Endothelial cell of umbilical vein (primary cell): ENCODE measurements at regions not wholly inside any gene's neighbourhood (a gene's known extent, or its start where the extent isn't known, plus 50 kb on each side); places are given as distances from the start of the nearest gene placed in this dataset.

ENCODE experiments used
- BruUV-seq: library from RNA; stranded (reverse); fragments of 400-500 nt; replicated peaks from 2 replicates; lab custom pipeline; 2021; lab: Mats Ljungman, UMichigan
- CTCF ChIA-PET: fragments of 300-600, 350-600 bp; sonication (Branson Sonifier 250); formaldehyde crosslinking; loops from one replicate; lab custom pipeline; 2021; ENCODE audit warnings: antibody characterized with exemption, inconsistent platforms; lab: Charles Lee
- POLR2A ChIA-PET: fragments of 300-600, 350-600 bp; sonication (Branson Sonifier 250); formaldehyde crosslinking; loops from one replicate; lab custom pipeline; 2021; ENCODE audit warnings: antibody characterized with exemption, inconsistent platforms; lab: Charles Lee
- DNase-seq: peaks from one replicate; pipeline ENCODE4 v3.0.0-alpha.2; 2011; ENCODE audit warnings: low read depth, low spot score
- FAIRE-seq: peaks from 2 replicates; lab custom pipeline; 2011; peaks lifted over from hg19 to GRCh38; lab: Jason Lieb, UNC
- H2AFZ ChIP-seq: 2 replicates; pipeline ENCODE4 v1.6.0; 2012; ENCODE audit warnings: low read depth, low read length, control low read depth, inconsistent platforms
- H3K27ac ChIP-seq: 2 replicates; pipeline ENCODE4 v1.5.1; 2011; ENCODE audit warnings: low read depth, mild to moderate bottlenecking, control low read depth, low read length, moderate library complexity; ENCODE audit not compliant: insufficient read depth
- H3K27me3 ChIP-seq, 2 experiments: 2 replicates each; pipeline versions ENCODE4 v1.6.0 to v1.6.1; 2011; ENCODE audit warnings: low read length in 2 of 2, mixed read lengths in 1 of 2; ENCODE audit not compliant: control insufficient read depth in 2 of 2, insufficient read depth in 2 of 2
- H3K36me3 ChIP-seq, 2 experiments: 2 replicates in 1 of 2; 3 replicates in 1 of 2; pipeline ENCODE4 v1.5.1; 2011; ENCODE audit warnings: low read length in 2 of 2, mild to moderate bottlenecking in 1 of 2, moderate library complexity in 1 of 2; ENCODE audit not compliant: control insufficient read depth in 2 of 2, insufficient read depth in 2 of 2; ENCODE audit errors: extremely low read depth in 1 of 2
- H3K4me1 ChIP-seq: 3 replicates; pipeline ENCODE4 v1.5.1; 2011; ENCODE audit warnings: mild to moderate bottlenecking, low read length; ENCODE audit not compliant: control insufficient read depth, insufficient read depth; ENCODE audit errors: extremely low read depth
- H3K4me2 ChIP-seq: 2 replicates; pipeline ENCODE4 v1.6.1; 2011; ENCODE audit warnings: low read length, control low read depth, mixed read lengths; ENCODE audit not compliant: insufficient read depth
- H3K4me3 ChIP-seq, 3 experiments: fragments of 200-600 bp in 1 of 3; sonication (generic), shearing (Covaris generic) in 1 of 3; replicated peaks in 1 of 3; 2 replicates each; pipeline ENCODE4 v1.5.1; 2011 to 2016; ENCODE audit warnings: control low read depth in 3 of 3, low read length in 3 of 3, mild to moderate bottlenecking in 2 of 3, inconsistent platforms in 1 of 3, low read depth in 1 of 3, moderate library complexity in 1 of 3; ENCODE audit not compliant: insufficient read depth in 1 of 3
- H3K79me2 ChIP-seq: 2 replicates; pipeline ENCODE4 v1.6.0; 2012; ENCODE audit warnings: low read length, inconsistent platforms; ENCODE audit not compliant: control insufficient read depth, insufficient read depth
- H3K9ac ChIP-seq: replicated peaks from 2 replicates; pipeline ENCODE3; 2011; ENCODE audit warnings: low read length, control low read depth; ENCODE audit not compliant: insufficient read depth; ENCODE audit errors: extremely low read depth
- H3K9me1 ChIP-seq: replicated peaks from 3 replicates; pipeline ENCODE4 v1.6.0; 2011; ENCODE audit warnings: mild to moderate bottlenecking, low read length; ENCODE audit not compliant: control insufficient read depth, insufficient read depth; ENCODE audit errors: extremely low read depth
- H3K9me3 ChIP-seq: replicated peaks from 2 replicates; pipeline ENCODE4 v1.5.1; 2012; ENCODE audit warnings: low read length, inconsistent platforms; ENCODE audit not compliant: control insufficient read depth, insufficient read depth
- H4K20me1 ChIP-seq: replicated peaks from 2 replicates; pipeline ENCODE3; 2011; ENCODE audit warnings: mild to moderate bottlenecking, low read length; ENCODE audit not compliant: control insufficient read depth, insufficient read depth; ENCODE audit errors: extremely low read depth
- CTCF ChIP-seq, 2 donors: IDR thresholded peaks; 1 replicate in 1 of 2; 2 replicates in 1 of 2; pipeline ENCODE4 v1.5.1; 2011; ENCODE audit warnings: low read length in 2 of 2, mild to moderate bottlenecking in 2 of 2, moderate library complexity in 2 of 2, control low read depth in 1 of 2, inconsistent platforms in 1 of 2, low read depth in 1 of 2; ENCODE audit not compliant: insufficient read depth in 1 of 2; ENCODE audit errors: extremely low read depth in 1 of 2
- EZH2 ChIP-seq: IDR thresholded peaks from 2 replicates; pipeline ENCODE4 v1.6.1; 2012; ENCODE audit warnings: borderline replicate concordance, low read depth, mild to moderate bottlenecking, moderate library complexity, low read length, inconsistent platforms; ENCODE audit not compliant: severe bottlenecking
- FOS ChIP-seq: IDR thresholded peaks from 2 replicates; pipeline ENCODE4 v1.6.1; 2011; ENCODE audit warnings: mild to moderate bottlenecking, low read length, moderate library complexity, borderline replicate concordance; ENCODE audit not compliant: insufficient read depth
- GATA2 ChIP-seq: IDR thresholded peaks from 2 replicates; pipeline ENCODE4 v1.7.0; 2011; ENCODE audit warnings: low read depth, mild to moderate bottlenecking, moderate library complexity, mixed read lengths, low read length; ENCODE audit not compliant: insufficient read length, insufficient read depth
- JUN ChIP-seq: IDR thresholded peaks from 2 replicates; pipeline ENCODE4 v1.6.1; 2011; ENCODE audit warnings: borderline replicate concordance, low read depth; ENCODE audit not compliant: insufficient read length, insufficient read depth
- MAX ChIP-seq: IDR thresholded peaks from 2 replicates; pipeline ENCODE4 v1.6.1; 2011; ENCODE audit not compliant: insufficient read depth, insufficient read length
- MYC ChIP-seq: IDR thresholded peaks from one replicate; pipeline ENCODE4 v1.6.1; 2011; ENCODE audit warnings: mild to moderate bottlenecking, low read depth, low read length
- POLR2A ChIP-seq: IDR thresholded peaks from 2 replicates; pipeline ENCODE4 v1.6.1; 2012; ENCODE audit warnings: low read depth, mild to moderate bottlenecking, control low read depth, low read length
- POLR2AphosphoS5 ChIP-seq: IDR thresholded peaks from 2 replicates; pipeline ENCODE4 v1.6.1; 2012; ENCODE audit warnings: low read depth, mild to moderate bottlenecking, control low read depth, low read length, moderate library complexity; ENCODE audit not compliant: insufficient read depth
- dilution Hi-C: fragments of 300-500 bp; cut with MboI; formaldehyde crosslinking; loops from one replicate; pipeline ENCODE4 v1.15.0; 2019; ENCODE audit warnings: low sequenced_read_pairs; ENCODE audit not compliant: extremely low pct_ligation_motif_present
- intact Hi-C: fragments of 100-400 bp; cut with micrococcal nuclease; formaldehyde crosslinking; loops from one replicate; pipeline ENCODE4 v1.10.0; 2022

GRCh38 chr5:24850926-24851486 lies 206.2 kb upstream of the CDH10 start:
- dilution Hi-C loops (no loop called here), intact Hi-C loops (no loop called here)
- Histone ChIP-seq H3K27ac (no peak overlapping the region), H3K79me2 (no peaks in the 10 kb centered on the region), H3K27me3 (no peaks in the 10 kb centered on the region), H4K20me1 (no peaks in the 10 kb centered on the region), H3K4me3 (no peak overlapping the region), H3K9me3 (peaks cover 2% of the 10 kb centered on the region), H3K4me2 (no peak overlapping the region), H3K9me1 (no peaks in the 10 kb centered on the region), H2AFZ (no peak overlapping the region), H3K9ac (no peak overlapping the region), H3K4me1 (no peaks in the 10 kb centered on the region), H3K36me3 (no peaks in the 10 kb centered on the region)
- FAIRE-seq: no peak
- CTCF ChIA-PET: no interaction called here
- DNase-seq: no peak
- TF ChIP-seq MAX: no peak
- no peak for TF ChIP-seq POLR2A
- no peak for TF ChIP-seq POLR2AphosphoS5
- no peak for TF ChIP-seq GATA2
- no peak for TF ChIP-seq MYC
- TF ChIP-seq CTCF (IDR thresholded peaks at IDR 0.05; ENCODE audit: extremely low read depth in 1 of 2, insufficient read depth in 1 of 2, low read depth in 1 of 2, low read length in 2 of 2): no peak
- no peak for TF ChIP-seq FOS
- no peak for TF ChIP-seq JUN
- TF ChIP-seq EZH2: no peak
- POLR2A ChIA-PET: no interaction called here
- no TSS peak for BruUV-seq
